Breast epithelium (tissue), 3 donors: ENCODE measurements at regions not wholly inside any gene's neighbourhood (a gene's known extent, or its start where the extent isn't known, plus 50 kb on each side); places are given as distances from the start of the nearest gene placed in this dataset.

Source experiments
- CTCF ChIP-seq, 3 donors: fragments of 450-650 bp; IDR thresholded peaks; one replicate each; pipeline ENCODE4 v1.5.1; 2016 to 2017; ENCODE audit warnings: antibody characterized with exemption in 3 of 3, mild to moderate bottlenecking in 3 of 3, moderate library complexity in 3 of 3
- POLR2A ChIP-seq: fragments of 450-650 bp; IDR thresholded peaks from one replicate; pipeline ENCODE4 v1.6.1; 2016; ENCODE audit warnings: antibody characterized with exemption, mild to moderate bottlenecking, moderate library complexity

GRCh38 chr19:32219392-32219791 is 126.0 kb upstream of the ZNF507 start:
- no peak for TF ChIP-seq CTCF (IDR thresholded peaks at IDR 0.05)
- no peak for TF ChIP-seq POLR2A
